ENCODE measurements at regions not wholly inside any gene's neighbourhood (a gene's known extent, or its start where the extent isn't known, plus 50 kb on each side); places are given as distances from the start of the nearest gene placed in this dataset.

DNA sequence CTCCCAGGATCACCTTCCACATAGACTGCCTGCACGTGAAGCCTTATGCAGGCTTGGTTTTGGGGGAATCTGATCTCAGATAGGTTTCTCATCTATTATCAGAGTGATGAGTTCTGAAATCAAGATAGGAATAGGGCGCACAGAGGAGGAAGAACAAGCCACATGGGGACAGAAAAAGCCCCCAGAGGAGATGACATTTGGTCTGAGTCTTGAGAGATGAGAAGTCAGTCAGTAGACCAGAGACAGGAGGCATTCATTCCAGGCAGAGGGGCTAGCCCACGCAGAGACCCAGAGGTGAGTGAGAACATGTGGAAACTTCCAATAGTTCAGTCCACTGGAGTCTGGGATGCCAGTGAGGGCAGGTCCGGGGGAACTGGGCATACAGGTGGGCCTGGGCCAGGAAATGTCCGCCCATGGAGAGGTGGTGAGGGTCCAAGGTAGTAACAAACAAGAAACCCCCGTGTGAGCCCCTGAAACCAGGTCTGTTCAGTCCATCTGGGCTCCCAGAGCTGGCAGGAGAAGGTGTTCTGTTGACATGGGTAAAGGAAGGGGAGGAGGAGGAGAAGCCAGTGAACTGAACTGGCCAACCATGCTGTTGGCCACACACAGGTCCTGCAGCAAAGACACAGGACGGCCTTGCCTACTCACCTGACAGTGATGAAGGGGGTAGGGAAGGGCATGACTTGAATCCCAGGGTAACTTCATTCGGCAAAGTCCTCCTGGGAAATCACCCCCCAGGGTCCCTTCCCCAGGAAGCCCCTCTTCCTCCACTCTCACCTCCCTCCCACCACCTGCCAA is 69.3 kb upstream of the SMNDC1 start:
- no peak for DNase-seq

DNA sequence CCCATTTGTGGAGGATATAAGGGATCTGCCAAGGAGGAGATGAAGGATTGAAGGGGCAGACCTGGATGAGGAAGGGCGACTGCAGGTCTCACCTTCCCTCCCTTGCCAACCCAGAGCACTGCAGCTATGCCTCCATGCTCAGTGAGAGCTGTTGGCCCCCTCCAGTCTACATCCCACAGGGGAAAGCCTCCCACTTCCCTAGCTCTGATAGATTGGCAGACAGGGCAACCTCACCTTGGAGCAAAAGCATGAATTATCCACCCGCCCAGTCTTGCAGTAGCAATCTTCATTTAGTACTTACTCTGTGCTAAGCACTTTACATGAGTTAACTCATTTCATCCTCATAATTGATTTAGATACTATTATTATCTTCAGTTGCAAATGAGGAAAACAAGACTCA is 70.4 kb upstream of the SMNDC1 start:
- DNase-seq = no peak

DNA sequence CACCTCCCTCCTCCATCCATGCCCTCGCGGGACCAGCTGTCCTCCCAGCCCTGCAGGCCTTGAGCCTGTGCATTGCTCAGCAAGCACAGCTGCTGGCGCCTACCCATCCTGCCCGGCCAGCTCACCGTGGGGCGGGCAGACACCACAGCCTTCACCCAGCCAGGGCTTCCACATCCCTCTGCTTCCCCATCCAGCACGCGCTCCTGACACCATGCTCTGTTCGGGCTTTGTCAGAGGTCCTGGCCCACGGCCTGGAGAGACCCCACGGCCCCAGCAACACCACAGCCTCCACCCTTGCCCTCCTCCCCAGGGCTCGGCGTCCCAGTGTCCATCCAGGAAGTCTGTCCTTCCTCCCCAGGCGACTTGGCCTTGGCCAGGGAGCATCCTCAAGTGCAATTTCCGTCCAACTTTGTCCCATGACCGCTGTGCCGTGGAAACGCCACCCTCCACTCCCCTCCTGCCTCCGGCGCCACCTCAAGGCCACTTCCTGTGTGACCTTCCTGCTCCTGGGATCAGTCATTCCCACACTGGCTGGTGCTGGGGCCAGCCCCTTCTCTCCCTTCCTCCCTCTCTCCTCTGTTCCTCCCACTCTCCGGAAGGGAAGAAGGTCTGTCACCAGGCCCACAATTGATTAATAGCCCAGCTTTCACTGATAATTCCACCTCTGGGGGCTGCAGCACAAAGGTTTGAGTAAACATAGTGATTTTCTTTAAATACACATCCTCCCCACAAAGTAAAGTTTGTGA is 71.5 kb upstream of the SMNDC1 start:
- no peak for DNase-seq

DNA sequence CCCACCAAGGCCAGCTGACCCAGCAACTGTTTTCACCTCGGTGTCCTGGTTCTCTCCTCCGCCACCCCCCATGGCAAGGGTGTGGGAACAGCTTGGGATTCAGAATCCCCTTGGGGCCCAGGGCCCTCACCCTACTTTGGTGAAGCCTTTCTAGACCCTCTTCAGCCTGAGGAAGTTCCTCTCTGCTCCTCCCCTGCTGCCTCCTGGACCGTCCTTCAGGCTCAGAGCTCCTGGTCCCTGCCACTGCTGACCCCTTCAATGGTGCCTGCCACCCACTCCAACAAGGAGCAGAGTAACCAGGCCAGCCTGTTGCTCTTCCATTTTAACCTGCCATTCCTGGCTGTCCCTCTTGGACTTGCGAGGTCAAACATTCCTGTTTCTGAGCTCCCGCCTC is 72.0 kb upstream of the SMNDC1 start:
- DNase-seq = no peak

DNA sequence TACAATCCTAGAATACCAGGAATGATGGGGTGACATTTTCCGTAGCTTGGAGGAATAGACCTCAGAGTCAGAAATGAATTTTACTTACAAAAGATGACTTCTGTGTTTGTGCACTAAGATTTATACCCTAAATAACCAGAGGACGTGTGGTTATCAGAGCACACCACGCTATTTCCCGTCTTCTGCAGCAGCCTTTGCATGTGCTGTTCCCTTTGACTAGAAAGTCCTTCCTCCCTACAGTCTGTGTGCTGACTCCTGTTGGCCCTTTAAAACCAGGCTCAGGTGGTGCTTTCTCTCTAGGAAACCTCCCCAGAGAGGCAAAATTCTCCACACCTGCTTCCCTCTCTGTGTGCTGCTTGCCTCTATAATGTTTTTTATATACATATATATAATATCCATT is 73.3 kb upstream of the SMNDC1 start:
- DNase-seq = no peak

DNA sequence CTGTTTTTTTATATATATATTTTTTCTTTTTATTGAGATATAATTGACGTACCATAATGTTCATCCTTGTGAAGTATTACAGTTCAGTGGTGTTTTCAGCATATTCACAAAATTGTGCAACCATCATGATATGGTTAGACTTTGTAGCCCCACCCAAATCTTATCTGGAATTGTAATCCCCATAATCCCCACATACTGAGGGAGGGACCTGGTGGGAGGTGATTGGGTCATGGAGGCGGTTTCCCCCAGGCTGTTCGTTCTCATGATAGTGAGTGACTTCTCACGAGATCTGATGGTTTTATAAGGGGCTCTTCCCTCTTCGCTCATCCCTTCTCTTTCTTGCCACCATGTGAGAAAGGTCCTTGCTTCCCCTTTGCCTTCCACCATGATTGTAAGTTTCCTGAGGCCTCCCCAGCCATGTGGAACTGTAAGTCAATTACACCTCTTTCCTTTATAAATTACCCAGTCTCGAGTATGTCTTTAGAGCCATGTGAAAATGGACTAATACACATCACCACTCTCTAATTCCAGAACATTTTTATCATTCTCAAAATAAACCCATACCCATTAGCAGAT is 73.9 kb upstream of the SMNDC1 start:
- no peak for DNase-seq

DNA sequence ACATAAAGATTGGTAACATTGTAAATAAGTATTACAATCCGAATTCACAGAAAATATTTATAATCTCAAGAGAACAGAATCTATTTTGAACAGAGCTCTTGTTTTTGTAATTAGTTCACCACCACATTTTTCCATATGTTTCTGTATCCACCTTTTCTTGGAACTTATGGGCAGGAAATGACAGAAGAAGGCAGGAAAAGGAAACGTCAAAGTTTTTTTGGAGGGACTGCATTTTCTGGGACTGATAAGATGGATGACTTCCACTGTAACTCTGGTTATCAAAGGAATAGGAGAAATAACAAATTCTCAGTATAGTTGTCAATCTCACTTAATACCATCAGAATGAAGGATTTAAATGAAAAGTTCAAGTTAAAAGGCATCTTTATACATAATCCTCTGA is 75.1 kb upstream of the SMNDC1 start:
- DNase-seq = no peak

DNA sequence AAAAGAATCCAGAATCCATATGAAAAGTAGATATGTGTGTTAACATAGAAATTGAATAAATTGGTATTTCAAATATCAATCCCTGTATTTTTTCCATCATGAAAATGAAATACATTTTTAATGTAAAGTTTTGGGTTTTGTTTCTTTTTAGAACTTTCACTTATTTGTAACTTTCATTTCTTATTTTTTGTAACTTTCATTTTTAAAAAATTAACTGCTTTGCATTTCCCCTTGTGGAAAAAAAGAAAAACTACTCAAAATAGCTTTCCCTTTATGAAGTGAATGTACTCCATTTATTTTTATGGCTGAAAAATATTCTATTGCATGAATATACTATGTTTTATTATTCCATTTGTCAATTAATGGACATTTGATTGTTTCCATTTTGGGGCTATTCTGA is 75.6 kb upstream of the SMNDC1 start:
- DNase-seq = no peak

DNA sequence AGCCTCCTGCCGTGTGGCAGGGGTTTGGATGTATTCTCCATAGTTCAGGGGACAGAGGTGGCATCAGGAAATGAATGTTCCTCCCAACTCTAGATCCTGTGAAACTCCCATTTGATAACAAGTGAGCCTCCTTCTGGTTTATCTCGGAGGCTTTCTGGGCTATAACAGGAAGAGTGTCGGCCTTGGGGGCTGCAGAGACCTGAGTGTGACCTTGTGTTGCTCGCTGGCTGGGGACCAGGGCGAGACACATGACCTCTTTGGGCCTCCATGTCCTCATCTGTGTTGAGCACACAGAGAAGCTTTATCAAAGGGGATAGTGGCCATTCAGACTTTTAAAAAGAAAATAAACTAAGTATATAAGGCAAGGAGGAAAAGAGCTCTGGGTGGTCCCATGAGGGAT is 78.0 kb upstream of the SMNDC1 start:
- no peak for DNase-seq

DNA sequence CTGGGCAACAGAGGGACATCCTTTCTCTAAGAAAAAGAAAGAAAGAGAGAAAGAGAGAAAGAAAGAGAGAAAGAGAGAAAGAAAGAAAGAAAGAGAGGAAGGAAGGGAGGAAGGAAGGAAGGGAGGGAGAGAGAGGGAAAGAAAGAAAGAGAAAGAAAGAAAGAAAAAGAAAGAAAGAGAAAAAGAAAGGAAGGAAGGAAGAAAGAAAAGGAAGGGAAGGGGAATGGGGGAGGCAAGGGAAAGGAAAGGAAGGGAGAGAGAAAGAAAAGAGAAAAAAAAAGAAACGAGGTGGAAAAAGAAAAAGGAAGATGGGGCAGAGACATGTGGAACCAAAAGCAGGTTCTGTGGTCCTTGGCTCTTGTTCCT is 82.9 kb upstream of the SMNDC1 start:
- DNase-seq = no peak

DNA sequence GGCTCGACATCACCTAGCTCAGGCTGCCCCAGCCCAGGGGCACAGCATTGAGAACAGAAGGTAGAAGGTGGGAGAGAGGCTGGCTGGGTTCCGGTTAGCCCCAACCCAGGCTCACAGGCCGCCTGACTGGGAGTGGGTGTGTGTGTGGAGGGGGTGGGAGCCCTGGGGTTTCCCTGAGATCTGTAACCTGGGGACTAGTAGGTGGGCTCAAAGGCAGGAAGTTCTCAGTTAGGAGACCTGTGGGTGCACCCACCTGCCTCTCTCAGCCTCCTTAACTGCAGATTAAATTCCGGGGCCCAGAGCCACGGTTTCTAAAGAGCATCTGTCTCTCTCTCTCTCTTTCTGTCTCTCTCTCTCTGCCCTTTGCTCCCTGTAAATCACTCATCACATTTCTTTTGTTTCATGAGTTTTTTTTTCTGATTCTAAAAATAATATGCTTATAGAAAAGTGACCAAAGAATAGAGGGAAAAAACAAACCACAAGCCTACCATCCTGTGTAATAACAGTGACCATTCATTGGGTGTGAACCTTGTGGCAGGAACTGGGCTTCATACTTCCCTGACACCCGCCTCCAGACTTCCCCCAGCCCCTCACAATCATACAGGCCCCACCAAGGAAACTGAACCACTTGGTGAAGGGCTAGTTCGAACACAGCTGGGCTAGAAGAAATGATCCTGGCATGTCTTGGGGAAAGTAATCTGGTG is 83.4 kb upstream of the SMNDC1 start:
- DNase-seq = no peak

DNA sequence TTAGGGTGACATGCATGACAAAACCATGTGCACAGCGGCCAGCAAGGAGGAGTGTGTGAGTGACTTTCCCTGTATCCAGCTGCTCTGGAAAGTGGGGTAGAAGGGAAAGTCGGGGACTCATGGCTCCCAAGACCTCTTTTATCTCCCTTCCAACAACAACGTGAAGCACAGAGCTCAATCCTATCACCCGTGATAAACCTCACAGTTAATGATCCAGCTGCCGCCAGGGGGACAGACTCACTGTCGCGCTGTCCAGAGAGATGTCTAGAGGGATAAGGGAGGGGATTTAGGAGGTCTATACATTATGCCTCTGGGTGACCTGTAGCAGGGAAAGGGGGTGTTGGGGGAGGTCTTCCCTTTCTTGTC is 84.0 kb upstream of the SMNDC1 start:
- DNase-seq = no peak

DNA sequence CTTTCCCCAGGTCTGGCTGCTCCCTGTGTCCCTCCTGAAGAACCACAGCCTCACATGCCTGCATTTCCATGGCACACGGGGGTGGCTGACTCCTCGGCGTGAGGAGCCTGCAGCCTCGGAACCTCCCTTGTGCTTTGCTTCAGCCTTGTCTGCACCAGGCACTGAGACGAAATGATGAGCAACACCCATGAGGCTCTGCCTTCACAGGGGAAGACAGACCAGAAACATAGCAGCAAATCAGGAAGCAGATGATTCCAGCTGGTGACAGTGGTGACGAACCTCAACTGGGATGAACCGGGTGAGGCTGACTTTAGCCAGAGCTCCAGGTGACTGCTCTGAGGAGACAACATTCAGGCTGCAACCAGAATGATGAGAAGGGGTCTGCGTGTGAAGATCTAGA is 84.5 kb upstream of the SMNDC1 start:
- no peak for DNase-seq

DNA sequence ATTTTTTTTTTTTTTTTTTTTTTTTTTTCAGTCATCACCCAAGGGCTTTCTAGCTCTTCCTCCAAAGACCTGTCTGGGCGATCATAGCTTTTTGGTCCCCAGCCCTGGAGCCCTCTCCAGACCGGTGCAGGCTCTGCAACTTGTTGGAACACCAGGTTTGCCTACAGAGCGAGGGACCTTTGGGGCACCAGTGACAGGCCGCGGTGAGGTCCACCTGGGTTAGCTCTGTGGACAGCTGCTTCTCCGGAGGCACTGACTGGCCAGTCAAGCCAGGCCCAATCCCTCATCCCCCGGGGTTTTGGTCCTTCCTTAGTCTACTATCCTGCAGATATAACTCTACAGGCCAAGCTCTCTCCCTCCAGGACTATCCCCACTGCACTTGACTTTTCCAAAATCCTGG is 86.8 kb upstream of the SMNDC1 start:
- DNase-seq = no peak

DNA sequence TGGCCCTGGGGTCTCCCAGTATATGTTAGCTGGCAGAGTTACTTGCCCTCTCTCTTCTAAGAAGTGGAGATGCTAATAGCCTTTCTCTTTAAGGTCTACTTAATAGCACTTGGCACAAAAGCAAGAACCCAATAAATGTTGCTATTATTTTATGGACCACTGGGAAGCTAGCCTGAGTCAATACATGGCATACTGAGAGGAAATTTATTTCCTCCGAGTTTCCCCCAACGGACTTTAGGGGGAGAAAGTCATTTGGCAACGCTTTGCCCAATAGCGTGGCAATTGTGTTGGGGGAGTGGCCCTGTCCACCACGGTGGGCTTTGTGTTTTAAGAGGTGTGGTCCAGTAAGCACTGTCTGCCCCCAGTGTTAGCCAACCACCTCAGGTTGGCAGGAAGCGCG is 87.4 kb upstream of the SMNDC1 start:
- no peak for DNase-seq

DNA sequence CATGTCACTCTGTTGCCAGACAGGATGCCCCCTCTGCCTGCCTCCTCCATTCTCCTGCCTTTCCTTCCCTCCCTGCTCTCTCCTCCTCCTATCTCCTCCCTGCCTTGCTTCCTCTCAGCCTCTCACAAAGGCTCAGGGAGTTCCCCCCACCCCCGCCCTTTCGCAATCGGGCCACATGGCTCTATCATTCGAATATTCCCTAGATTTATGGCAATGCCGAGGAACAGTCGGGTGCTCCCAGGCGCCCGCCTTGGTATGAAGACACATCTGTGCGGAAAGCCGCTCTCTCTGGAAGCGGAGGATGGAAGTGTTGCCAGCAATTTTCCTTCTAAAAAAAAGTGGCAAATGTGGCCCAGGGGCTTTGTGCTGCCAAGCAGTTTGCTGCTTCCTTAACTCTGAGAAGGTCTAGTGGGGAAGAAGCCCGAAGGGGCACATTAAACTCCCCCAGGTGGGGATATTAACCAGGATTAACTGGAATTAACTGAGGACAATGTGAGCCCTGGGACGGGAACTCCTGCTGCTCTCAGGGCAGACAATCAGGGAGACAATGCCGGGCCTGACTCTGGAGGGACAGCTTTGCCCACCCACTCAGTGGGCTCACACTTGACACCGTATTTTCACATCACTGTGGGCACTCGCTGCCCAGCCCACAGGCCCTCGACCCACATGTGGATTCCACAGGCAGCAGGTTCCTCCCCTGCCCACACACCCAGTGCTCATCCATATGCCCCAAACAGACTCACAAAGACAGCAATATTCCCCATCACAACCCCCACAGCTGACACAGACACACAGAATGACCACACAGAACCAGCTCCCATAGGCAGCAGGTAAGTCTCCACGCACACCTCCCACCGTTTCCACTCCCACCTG is 88.4 kb upstream of the SMNDC1 start:
- DNase-seq = peak in 5 of 56 donors; percentile 2 to 10 (median 6)

DNA sequence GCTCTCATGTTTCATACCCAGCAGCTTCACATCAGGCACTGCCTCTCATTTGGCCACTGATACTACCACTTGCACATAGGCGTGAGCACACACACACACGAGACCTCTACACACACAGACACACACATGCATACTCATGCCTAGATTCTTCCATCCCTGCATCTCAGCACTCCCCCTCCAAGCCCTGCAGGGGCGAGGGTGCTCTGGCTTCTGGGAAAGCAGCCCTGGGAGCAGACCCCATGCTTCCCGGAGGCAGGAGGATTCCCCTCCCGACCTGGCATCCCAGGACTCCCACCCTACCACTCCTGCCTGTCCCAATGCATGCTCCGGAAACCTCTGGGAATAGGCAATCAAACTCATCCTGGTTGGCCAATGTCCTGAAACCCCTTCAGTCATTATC is 89.1 kb upstream of the SMNDC1 start:
- no peak for DNase-seq

DNA sequence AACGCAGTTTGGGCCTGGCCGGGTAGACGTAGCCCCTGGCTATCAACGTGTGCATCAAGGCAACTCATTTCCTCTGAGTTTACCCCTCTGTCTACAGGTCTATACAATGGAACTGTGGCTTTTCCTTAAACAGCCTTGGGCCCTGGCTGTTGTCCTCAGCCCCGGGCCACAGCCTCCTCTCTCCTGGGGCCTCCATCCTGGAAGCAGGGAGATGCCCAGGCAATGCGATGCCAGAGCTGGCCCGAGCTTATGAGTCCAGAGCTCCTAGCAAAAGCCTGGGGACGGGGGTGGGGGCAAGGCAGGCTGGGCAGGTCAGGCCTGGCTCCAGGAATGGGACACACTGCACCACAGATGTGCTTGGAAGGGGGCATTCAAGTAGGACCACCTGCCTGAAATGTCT is 89.6 kb upstream of the SMNDC1 start:
- no peak for DNase-seq

DNA sequence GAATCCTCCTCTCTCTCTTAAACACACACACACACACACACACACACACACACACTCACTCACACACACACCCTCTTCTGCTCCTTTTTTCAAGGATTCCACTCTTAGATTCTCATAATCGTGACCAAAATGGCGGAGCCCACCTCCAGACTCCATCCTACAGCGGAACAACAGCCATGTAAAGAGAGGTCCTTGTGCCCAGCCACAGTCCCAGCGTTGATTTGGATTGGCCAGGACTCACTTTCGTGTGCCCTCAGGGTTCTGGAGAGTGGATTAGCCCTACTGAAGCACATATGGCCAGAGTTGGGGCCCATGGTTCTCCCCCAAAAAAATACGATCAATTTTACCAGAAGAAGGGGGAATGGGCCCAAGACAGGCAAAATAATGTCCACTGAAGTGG is 90.2 kb upstream of the SMNDC1 start:
- no peak for DNase-seq

DNA sequence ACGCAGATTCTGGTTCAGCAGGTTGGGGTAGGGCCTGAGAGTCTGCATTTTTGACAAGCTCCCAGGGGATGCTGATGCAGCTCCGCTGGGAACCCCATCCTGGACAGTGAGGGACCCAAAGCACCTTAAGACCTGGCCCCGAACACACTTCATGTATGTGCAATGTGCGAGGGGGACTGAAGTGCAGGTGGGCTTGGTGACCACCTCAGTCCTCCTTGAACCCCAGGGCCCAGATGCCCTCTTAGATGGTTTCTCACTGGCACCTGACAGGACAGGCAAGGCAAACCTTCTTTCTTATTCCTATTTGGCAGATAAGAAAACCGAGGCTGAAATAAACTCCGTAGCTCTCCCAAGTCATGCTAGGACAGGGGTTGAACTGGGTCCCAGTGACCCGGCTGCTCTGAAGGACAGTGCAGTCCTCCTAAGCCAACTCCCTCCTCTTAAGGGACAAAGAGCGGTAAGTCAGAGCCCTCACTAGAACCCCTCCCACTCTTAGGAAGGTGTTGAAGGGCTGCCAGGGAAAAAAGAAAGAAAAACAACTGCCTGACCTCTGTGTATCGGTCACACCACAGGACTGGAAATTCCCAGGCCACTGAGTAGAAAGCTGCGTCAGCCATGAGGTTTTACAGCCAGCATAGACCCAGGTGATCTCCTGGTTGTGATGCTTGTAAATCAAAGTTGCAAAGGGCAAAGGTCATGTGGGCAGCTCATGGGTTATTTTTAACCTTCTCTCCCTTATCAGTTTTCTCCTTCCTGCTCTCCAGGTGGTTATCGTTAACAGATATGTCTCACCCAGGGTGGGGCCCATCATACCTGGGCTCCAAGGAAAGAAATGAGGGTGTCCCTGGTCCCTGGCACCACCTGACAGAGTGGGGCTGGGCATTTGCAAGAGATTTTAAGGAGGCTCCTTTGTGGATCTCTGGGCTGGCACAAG is 90.9 kb upstream of the SMNDC1 start:
- no peak for DNase-seq

Measured in amygdala (tissue), 56 donors.